ENCODE measurements at regions not wholly inside any gene's neighbourhood (a gene's known extent, or its start where the extent isn't known, plus 50 kb on each side); places are given as distances from the start of the nearest gene placed in this dataset.

GRCh38 chr3:74054566-74054965 is 429.8 kb upstream of the PDZRN3 start:
- TF ChIP-seq CTCF (IDR thresholded peaks at IDR 0.05) (no peak), POLR2A (IDR thresholded peaks at IDR 0.05) (no peak)

Data from vagina (tissue), 2 donors.